Astrocyte of the hippocampus (primary cell): ENCODE measurements at regions not wholly inside any gene's neighbourhood (a gene's known extent, or its start where the extent isn't known, plus 50 kb on each side); places are given as distances from the start of the nearest gene placed in this dataset.
A peak's percentile ranks its signal among the peaks of the same experiment; 100 is the strongest.
"Not testable (repeated sequence)": the region's sequence is repeated elsewhere in the genome, so short reads cannot be mapped to it uniquely, and the experiment has no call there.

ENCODE experiments used
- DNase-seq: peaks from one replicate; pipeline ENCODE4 v3.0.0; 2011; ENCODE audit warnings: low read depth, low spot score

GRCh38 chr5:171710451-171711024 lies 75.1 kb upstream of the SMIM23 start:
- DNase-seq = no peak

DNA sequence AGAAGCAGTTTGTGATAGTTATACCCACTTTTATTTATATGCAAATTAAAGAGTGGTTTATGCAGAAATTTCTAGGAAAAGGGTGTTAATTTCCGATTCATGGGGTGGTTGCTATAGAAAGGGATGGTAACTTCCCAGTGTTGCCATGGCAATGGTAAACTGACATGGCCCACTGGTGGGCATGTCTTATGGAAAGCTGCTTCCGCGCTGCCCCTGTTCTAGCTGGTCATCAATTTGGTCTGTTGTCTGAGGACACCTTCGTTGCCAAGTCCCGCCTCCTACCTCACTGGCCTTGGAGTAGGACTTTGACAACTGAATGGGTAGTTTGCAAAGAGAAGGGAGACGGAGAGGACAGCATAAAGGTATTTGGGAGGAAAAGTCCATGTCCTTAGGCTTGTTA lies 74.0 kb upstream of the SMIM23 start:
- no peak for DNase-seq

DNA sequence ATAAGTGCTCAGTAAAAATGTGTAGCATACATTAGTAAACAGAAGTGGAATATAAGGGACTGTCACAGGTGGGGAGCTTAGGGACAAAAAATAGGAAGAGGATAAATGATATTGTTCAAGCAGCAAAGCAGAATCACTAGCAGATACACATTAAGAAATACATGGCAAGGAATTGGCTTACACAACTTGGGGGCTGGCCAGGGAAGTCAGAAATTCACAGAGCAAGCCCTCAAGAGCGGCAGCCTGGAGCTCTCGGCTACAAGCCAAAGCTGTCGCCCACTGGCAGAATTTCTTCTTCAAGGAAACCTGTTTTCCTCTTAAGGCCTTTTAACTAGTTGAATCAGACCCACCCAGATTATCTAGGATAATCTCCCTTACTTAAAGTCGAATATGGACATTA lies 73.0 kb upstream of the SMIM23 start:
- peak; percentile 25 for DNase-seq

GRCh38 chr5:171713152-171713551 lies 72.5 kb upstream of the SMIM23 start:
- DNase-seq = no peak

GRCh38 chr5:171714261-171714660 lies 71.4 kb upstream of the SMIM23 start:
- DNase-seq = no peak

GRCh38 chr5:171714851-171715250 lies 70.8 kb upstream of the SMIM23 start:
- no peak for DNase-seq

- no peak for DNase-seq
These were observed 70.1 kb upstream of the SMIM23 start for GRCh38 chr5:171715551-171715950.

GRCh38 chr5:171720086-171720485 lies 65.5 kb upstream of the SMIM23 start:
- DNase-seq = no peak

DNA sequence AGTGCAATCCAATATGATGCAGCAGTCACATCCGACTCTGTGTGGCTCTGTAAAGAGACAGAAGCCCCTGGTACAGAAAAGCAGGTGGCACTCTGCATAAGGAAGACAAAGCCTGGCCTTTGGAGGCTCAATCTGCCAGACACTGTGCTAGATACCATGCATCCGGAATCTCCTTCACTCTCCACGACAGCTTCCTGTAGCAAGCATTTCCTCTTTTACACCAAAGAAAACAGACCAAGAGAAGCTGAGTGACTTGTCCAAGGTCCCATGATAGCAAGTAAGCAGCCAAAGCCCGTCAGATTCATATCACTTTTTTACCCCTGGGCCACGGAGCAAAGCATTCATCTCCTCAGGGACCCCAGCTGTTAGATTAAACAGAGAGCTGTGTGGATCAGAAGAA lies 64.2 kb upstream of the SMIM23 start:
- DNase-seq = no peak

DNA sequence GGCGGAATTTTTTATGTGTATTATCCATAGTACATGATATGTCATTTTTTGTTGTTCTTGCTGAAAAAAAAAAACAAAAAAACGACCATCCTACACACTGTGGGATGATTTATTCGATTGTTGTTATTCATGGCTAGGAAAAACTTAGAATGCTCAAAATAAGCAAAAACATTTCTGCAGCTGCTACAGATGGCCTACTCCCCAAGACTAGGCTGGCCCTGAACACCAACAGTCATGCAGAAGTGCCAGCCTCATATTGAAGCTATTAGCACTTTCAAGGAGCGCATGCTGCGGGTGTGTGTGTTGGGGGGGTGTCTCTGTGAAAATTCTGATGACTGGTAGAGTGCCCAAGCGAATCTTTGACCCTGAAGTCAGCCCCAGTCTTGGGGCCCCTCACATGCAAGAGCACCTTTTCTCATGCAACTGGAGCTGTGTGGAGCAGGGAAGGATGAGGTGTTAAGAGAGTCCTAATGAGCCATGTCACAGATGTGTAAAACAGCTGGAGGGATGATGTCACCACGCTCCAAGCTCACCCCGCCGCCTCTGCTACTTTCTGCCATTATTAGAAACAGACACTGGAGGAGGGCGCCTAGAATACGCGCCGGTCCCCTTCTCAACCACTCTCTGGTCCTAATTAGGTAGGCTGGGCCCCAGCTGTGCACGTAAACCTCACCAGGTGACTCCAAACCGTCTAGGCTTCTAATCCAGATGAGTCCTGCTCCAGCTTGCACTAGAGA lies 61.0 kb upstream of the SMIM23 start:
- DNase-seq = no peak

GRCh38 chr5:171725205-171725601 lies 60.4 kb upstream of the SMIM23 start:
- no peak for DNase-seq

- DNase-seq = not testable (repeated sequence)
These were observed 58.8 kb upstream of the SMIM23 start for GRCh38 chr5:171726819-171727218.

- no peak for DNase-seq
These were observed 56.9 kb upstream of the SMIM23 start for GRCh38 chr5:171728686-171729085.
